DMS153 (cell line): ENCODE measurements at regions not wholly inside any gene's neighbourhood (a gene's known extent, or its start where the extent isn't known, plus 50 kb on each side); places are given as distances from the start of the nearest gene placed in this dataset.
"Not testable (repeated sequence)": the region's sequence is repeated elsewhere in the genome, so short reads cannot be mapped to it uniquely, and the experiment has no call there.

ENCODE experiments used
- DNase-seq: peaks from one replicate; lab custom pipeline; 2025; lab: John Stamatoyannopoulos, UW

GRCh38 chr6:121760745-121761144, 325.3 kb downstream of the GJA1 start:
- DNase-seq, result no peak

- DNase-seq, result no peak
Observed at GRCh38 chr6:121764493-121764892, 329.0 kb downstream of the GJA1 start.

GRCh38 chr6:121765060-121765459, 329.6 kb downstream of the GJA1 start:
- no peak for DNase-seq

DNA sequence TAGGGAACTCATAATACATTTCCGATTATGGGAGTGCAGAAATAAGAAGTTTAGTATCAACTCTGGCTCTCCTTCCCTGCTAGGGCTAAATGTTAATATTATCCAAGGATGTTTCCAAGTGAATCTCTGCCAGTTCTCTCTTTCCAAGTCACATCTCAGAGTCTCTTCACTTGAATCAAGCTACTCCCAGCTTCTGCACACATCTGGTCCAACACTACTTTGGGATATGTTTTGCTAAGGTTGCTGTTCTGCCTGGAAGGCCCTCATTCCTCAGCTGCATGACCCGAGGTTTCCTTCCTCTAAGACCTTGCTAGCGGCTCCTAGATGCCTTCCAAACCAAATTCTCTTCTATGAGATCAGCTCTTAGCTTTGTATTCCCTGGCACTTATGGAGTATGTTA, 331.8 kb downstream of the GJA1 start:
- DNase-seq, result no peak

DNA sequence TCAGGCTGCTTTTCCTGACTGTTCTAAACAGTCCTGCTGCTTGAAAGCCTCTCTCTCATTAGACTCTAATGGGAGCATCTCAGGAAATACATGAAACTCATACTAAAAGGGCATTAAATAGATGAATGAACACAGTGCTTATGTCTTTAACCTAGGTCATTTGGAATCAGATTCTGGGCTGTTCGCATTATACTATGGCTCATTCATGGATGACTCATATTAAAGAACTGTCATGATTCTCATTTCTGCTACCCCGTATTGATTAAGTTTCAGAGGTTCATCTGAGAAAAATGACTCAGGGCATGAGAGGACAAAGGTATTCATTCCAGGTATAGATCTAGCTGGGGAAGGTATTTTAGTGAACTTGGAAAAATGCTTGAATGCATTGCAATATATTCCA, 335.5 kb downstream of the GJA1 start:
- no peak for DNase-seq

DNA sequence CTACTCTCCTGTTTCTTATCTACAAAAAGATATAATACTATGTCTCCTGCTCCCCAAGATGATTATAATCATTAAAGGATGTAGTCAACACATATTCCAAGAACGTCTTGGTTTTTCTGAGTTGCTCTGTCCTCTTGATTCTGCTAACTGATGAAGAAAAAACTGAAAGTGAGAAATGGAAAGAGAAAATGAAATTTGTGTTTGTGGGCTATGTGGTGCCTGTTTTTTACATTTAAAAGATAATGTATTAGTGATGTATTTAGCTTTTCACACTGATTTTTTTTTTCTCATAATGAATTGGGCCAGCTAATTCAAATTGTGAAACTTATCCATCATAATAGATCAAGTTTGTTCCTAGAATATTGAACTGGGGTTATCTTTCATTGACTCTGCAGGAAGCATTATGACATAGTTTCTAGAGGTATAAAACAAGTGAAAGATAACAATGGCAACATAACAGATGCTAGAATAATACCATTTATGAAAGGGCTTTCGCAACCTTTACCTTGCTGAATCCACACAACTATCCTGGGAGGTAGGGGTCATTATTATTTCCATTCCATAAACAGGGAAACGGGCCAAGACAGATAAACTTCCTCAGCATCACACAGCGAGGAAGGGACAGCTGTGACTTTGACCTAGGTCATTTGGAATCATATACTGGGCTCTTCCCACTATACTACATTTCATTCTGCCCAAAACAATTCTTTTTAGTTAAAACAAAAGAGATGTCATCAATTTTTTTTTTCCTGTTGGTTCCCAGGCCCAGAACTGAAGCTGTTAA, 336.7 kb downstream of the GJA1 start:
- no peak for DNase-seq

DNA sequence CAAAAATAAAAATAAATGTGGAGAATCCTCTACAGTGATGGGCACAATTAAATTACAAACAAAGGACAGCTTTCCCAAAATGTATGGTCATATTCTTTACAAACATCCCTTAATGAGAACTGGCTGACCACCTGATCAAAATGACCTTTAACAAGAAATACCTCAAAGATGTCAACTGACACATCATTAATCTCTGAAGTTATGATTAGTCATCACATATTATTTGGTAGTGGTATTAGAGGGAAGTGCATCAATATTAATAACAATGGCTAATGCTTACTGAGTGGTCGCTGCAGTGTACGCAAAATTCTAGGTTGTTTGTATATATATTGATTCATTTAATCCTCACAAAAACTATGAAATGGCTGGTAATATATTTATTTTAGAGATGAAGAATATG, 340.6 kb downstream of the GJA1 start:
- DNase-seq, result no peak

DNA sequence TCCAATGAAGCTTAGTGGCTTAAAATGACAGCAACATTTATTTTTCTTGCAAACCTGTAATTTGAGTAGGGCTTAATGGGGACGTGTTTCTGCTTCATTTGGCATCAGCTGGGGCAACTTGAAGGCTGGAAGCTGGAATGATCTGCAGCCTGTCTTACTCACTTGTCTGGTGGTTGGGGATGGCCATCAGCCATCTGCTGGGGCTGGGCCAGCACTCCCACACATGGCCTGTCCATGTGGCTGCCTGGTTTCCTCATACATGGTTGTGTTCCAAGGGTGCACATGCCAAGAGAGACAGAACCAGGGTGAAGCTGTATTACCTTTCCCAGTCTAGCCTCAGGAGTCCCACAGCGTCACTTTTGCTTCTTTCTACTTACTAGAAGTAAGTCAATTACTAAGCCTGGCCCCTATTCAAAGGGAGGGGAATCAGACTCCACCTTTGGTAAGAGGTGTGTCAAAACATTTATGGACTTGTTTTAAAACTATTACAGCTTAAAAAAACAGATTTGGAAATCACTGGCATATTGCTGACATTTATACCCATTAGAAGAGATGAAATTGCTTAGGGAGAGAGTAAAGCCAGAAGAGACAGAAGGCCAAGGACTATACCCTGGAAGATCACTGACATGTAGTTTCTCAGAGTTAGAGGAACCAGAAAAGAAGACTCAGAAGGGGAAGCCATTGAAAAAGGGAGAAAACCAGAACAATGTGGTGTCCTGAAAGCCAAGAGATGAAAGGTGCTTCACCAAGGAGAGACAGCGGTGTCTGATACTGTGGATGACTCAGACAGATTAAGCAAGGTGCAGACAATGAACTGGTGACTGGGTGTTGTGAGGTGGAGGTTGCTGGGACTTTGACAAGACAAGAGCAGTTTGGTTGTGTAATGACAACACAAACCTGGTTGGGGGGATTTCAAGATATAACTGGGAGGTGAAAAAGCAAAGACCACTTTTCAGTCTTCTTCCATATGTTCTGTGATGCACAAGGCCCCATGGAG, 345.2 kb downstream of the GJA1 start:
- DNase-seq, result no peak

- DNase-seq, result no peak
Observed at GRCh38 chr6:121791396-121792315, 356.2 kb downstream of the GJA1 start.

- no peak for DNase-seq
Observed at GRCh38 chr6:121794630-121795029, 359.2 kb downstream of the GJA1 start.

DNA sequence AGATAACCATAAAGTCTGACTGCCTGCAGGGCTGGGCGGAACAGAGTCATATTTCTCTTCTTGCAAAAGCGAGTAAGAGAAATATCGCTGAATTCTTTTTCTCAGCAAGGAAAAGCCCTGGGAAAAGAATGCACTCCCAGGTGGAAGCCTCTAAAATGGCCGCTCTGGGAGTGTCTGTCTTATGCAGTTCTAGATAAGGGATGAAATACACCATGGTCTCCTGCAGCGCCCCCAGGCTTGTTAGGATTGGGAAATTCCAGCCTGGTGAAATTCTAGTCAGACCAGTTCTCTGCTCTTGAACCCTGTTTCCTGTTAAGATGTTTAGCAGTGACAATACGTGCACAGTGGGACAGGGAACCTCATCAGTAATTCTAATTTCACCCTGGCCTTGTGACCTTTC, 362.2 kb downstream of the GJA1 start:
- DNase-seq, result not testable (repeated sequence)

DNA sequence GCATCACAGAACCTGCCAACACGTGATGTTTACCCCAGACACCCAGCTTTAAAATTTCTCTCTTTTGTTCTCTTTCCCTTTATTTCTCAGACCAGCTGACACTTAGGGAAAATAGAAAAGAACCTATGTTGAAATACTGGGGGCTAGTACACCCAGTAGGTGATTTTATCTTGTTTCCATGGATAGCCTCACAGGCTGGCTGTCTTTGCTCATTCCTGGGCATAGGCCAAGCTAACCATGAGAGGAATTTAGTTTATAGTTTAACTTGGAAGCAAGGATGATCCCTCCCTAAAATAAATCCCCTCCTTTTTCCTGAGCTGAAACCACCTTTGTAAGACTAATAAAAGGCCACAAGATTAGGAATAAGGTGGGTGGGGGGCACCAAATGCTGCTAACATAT, 362.7 kb downstream of the GJA1 start:
- DNase-seq, result not testable (repeated sequence)

GRCh38 chr6:121799574-121799973, 364.1 kb downstream of the GJA1 start:
- DNase-seq, result no peak

DNA sequence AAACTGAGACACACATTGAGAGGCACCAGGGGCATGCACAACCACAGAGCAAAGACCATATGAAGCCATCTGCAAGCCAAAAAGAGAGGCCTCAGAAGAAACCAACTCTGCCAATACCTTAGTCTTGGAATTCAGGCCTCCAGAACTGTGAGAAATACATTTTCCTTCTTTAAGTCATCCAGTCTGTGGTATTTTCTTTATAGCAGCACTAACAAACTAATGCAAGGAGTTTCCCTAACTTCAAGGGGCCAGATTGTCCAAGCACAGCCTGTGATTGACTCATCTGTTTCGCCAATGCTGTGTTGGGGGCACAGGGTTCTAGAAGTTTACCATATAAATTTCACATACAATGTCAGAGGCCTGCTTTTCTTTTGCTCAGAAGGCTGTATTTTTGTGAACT, 364.6 kb downstream of the GJA1 start:
- DNase-seq, result no peak

DNA sequence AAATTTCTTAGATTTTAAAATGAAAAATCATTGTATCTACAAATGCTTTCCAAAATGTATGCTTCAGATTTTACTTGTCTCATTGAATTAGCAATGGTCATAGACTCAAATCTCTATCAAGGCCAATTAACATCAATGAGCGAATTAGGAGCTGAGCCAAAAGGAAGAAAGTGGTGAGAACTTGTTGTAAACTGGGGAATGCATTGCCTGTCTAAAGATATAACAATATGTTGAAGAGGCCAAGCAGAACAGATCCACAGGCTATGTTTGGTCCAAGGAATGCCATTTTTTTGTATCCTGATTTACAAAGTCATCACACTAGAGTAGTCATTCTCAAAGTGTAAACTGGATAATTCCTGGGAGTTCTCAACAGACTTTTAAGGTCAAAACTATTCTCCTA, 370.7 kb downstream of the GJA1 start:
- DNase-seq, result no peak

DNA sequence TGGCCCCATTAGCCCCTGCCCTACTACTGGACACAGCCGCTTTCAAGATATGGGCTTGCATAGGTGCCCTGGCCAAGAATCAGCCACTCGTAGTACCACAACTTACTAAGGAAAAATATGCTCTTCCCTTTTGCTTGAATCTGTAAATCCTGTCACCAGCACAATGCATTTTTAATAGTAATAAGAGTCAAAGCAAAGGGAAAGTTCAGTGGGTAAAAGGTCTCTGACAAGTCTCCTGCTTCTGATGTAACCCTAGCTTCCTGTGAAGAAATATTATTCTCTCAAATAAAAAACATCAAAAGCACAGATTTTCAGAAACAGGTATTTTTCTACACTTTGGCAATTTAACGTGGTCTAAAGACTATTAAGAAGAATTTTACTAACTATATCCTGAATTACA, 373.8 kb downstream of the GJA1 start:
- no peak for DNase-seq

DNA sequence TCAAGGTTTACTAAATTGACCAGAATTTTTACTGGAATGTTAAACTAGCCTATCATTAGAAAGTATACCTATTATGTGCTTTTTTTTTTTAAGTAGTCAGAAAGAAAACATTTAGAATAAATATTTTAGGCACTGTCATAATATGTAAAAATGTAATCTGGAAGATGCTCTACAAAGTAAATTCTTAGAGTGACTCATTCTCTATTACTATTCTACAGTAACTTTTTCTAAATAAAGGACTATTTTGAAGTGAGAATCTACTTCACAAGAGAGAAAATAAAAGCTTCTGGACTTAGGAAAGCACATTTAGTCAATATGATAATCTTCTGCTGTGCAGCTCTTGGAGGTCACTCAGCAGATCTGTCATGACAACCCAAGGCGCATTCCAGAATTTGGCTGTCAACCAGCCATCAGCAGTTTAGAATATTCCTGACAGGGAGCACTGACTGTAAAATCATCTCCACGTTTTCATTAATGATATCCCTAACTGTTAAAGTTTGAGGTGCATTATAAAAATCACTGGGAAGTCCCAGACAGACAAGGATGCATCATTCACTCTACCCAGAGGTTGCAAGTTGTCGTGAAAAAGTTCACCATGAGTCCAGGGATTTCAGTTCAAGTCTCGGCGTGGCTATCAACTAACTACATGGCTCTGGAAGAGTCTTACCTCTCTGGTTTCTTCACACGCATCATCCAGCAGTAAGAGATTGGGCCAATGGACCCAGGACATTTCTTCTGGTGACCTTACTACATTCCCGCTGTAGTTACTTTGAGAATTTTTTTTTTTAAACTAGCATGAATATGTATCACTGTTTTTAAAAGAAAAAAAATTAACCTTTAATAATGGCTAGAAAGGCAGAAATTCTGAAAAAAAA, 374.9 kb downstream of the GJA1 start:
- DNase-seq, result no peak

DNA sequence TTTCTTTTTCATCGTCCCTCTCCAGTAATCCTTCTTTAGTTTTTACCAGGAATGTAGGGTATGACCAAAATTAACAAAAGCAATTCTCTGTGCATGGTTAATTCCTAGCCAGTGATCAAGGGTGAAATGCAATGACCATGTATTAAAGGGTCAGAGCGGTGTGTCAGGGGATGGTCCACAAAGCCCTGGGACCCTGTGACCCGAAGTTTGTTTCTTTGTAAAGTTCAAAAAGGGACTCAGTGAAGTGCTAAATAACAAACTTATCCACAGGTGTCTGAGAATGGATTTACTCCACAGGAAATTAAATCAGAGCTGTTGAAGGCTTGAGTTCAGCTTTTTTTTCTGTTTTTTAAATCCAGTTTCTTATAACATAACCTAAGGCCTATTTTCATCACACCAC, 375.7 kb downstream of the GJA1 start:
- no peak for DNase-seq

DNA sequence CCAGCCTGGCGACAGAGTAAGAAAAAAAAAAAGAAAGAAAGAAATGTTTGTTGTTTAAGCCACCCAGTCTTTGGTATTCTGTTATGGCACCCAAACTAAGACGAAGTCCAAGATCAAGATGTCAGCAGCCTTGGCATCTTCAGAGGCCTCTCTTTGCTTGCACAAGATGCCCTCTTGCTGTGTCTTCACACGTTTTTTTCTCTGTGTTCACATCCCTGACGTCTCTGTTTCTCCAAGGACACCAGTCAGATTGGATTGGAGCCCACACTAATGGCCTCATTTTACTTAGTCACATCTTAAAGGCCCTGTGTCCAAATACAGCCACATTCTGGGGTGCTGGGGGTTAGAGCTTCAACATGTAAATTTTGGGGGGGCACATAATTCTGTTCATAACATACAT, 380.9 kb downstream of the GJA1 start:
- no peak for DNase-seq

DNA sequence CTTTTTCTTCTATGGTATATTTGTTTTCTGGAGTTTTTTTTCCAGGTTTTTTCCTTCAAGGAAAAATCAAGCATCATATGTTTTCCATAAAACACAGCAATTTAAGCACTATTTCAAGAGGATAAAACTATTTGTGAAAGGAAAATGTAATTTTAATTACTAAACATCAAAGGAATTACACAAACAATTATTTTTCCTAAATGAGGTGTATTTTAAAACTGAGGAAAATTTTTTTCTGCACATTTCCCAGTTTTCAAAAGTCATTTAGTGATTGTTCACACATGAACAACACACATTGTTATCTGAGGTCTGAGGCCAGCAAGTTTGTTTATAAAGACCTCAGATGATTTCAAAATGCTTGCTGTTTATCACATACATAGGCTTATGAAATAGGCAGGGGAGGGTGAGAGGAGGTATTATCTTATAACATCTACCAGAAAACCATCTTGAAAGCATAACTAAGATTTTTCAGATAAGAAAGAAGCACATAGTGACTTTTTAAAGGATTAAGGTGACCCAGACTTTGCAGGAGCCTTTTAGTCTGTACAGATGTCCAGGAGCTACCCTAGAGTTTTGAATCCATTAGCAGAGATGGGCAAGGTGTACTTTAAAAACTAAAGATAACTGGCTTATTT, 381.6 kb downstream of the GJA1 start:
- DNase-seq, result no peak

DNA sequence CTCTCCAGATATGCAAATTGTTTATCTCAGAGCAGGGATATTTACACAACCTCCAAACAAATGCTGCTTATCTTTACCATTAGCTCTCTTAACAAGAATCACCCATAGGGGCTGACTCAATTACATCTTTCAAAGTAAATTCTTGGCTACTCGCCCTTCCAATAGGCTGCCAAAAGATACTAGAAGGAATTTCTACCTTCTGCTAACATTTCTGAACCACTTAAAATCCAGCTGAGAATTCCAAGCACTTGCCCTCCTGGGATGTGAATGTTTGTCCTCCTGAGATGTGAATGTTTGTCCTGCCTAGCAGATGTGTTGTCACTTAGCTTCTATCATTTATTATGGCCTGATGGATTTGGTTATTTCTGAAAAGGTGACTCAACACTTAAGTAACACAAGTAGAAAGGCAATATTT, 388.0 kb downstream of the GJA1 start:
- DNase-seq, result no peak
